HG03521 (cell line): ENCODE measurements at regions not wholly inside any gene's neighbourhood (a gene's known extent, or its start where the extent isn't known, plus 50 kb on each side); places are given as distances from the start of the nearest gene placed in this dataset.

Experiments used
- ATAC-seq: cut with Tn5 transposase; IDR thresholded peaks from one replicate; pipeline ENCODE4 v1.9.1; 2021; ENCODE audit warnings: mild to moderate bottlenecking, moderate library complexity; ENCODE audit not compliant: unreplicated experiment

- no peak for ATAC-seq
These were observed 484.7 kb upstream of the NRP1 start for GRCh38 chr10:33819206-33819605.

GRCh38 chr10:33818343-33818742 is 483.9 kb upstream of the NRP1 start:
- no peak for ATAC-seq

DNA sequence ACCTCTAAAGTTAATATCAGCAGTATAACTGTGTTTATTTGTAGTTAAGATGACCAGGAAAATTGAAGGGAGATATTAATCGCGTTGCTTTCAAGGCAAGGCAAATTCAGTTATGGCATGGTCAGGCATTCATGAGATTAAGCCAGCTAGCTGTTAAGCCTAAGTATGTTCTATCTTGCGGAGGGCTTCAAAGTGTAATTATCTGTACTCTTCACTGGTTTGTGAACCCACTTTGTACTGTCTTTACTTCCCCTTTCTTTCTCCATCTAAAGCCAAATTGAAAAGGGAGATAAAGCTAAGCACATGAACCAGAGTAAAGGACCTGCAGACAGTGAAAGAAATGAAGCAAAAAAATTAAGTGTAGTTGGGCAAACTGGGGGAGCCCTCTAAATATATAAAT is 483.1 kb upstream of the NRP1 start:
- ATAC-seq = no peak

- no peak for ATAC-seq
These were observed 481.3 kb upstream of the NRP1 start for GRCh38 chr10:33815776-33816175.

DNA sequence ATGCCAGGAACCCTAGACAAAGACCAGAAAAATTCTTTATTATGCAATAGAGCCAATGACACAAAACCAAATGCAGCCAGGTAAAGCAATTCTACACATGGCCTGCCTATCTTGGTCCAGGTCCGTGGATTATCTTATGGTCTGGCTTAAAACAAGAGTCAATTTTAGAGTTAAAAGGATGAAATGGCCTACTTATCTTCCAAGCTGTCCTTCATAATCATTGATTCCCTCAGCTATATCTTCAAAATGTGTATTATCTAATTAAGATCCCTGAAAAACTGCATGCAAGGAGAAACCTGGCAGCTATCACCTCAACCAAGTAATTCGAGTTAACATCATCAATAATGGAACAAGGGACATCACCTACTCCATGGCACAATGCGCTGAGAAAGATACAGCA is 479.4 kb upstream of the NRP1 start:
- no peak for ATAC-seq

DNA sequence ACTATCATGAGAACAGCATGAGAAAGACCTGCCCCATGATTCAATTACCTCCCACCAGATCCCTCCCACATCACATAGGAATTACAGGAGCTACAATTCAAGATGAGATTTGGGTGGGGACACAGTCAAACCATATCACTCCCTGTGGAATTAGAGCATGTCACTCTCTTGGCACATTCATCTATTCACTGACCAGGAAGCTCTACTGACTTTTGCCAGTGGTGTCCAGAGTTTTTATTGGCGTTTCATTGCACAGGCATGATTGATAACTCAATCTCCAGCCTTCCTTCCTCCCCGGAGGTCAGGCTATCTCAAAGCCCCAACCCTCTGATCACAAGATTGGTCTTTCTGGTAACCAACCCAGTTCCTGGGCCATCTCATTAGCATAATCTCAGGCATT is 478.9 kb upstream of the NRP1 start:
- no peak for ATAC-seq

GRCh38 chr10:33812586-33812985 is 478.1 kb upstream of the NRP1 start:
- no peak for ATAC-seq

GRCh38 chr10:33810986-33811385 is 476.5 kb upstream of the NRP1 start:
- no peak for ATAC-seq

DNA sequence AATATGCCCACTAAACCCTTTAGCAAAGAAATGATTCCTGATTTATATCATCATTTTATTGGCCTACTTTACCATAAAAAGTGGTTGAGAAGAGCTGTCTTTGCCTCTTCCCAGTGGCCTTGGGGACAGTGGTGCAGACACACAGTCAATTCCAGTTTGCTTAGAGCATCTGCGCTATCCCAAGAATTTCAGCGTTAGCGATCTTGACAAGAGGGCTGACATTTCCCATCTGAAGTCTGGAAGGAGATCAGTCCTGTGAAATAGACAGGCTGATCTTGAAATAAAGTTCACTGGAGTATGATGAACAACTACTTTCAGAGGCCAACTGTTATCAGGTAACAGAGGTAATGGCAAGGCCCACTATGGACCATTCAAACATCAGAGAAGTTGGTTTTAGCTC is 475.3 kb upstream of the NRP1 start:
- ATAC-seq = no peak

DNA sequence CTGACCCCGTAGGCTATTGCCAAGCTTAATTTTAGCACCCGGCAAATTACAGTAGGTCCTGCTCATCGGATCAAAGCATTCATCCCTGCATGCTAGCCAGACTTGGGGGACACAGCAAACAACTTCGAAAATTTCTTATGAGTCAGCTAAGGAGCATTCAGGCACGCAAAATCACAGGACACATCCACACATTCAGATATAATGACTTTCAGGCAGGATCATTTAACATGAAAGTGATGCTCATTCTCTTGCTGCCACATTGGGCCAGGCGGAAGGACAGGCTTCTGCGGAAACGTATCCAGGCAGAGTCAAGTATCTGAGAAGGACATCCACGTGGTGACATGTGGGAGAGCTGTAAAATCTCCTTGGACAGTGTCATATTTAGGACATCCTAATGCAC is 474.0 kb upstream of the NRP1 start:
- no peak for ATAC-seq

GRCh38 chr10:33807531-33808359 is 473.3 kb upstream of the NRP1 start:
- no peak for ATAC-seq

DNA sequence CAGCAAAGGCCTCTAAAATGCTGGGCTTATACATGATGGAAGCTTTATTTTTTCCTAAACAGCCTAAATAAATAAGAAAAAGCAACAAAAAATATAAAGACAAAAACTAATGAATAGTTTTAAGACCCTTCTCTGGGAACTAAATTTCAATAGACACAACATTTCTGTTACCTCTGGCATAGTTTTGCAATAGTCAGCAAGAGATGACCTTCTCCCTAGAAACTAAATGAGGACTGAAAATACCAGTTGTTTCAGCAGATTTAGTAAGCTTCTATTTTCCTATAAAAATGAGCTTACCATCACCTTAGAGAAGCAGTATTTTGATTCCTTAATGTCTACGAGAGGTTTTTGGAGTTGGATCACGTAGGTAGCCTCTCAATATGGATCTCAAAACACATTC is 471.4 kb upstream of the NRP1 start:
- no peak for ATAC-seq

DNA sequence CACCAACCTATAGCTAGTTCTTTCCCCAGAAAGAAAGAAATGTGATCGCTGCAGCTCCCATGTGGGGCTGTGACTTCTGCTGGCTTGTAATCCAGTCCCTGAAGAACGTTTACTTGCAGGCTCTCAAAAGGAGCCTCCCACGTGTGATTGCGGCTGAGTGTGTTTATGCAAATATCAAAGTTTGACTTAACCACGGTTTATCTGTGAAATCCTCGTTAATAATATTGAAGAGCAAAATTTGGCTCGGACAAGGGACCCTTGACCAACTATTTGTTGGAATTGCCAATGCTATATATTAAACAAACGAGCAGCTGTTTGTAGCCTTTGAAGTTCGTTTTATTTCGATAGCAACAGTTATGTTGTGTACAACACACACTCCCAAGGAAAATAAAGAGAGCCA is 470.1 kb upstream of the NRP1 start:
- ATAC-seq = no peak

DNA sequence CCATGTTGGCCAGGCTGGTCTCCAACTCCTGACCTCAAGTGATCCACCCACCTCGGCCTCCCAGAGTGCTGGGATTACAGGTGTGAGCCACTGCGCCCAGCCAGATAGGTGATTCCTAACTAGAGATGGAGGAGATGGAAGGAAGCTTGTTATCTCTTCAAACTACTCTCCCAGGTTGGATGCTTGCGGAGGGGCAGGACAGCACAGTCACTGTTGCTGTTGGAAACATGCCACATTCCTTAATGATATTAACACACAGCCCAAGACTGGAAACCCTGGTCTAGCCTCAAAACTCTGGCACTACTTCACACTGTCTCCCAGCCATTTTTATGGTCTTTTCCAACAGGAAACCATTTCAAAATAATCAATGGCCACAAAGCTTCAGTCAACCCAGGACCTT is 468.8 kb upstream of the NRP1 start:
- no peak for ATAC-seq

- no peak for ATAC-seq
These were observed 468.1 kb upstream of the NRP1 start for GRCh38 chr10:33802566-33802965.

- no peak for ATAC-seq
These were observed 467.2 kb upstream of the NRP1 start for GRCh38 chr10:33801705-33802104.

- ATAC-seq = no peak
These were observed 466.5 kb upstream of the NRP1 start for GRCh38 chr10:33800986-33801385.

DNA sequence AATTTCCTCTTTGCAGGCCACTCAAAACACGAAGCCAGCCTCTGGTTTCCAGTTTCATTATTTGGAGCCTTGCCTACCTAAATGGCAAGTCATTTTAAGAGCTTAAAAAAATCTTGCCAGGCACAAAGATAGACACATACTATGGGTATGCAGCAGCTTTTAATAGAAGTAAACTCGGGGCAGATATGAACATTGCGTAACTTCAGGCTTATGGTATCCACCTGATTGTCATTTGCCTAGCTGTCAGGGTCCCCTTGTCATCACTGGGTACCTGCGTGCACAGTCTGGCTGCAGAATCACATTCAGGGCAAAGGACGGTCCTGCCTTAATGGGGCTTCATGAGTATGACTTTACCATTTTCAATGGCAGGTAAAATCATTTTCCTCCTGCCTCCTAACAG is 466.1 kb upstream of the NRP1 start:
- no peak for ATAC-seq

DNA sequence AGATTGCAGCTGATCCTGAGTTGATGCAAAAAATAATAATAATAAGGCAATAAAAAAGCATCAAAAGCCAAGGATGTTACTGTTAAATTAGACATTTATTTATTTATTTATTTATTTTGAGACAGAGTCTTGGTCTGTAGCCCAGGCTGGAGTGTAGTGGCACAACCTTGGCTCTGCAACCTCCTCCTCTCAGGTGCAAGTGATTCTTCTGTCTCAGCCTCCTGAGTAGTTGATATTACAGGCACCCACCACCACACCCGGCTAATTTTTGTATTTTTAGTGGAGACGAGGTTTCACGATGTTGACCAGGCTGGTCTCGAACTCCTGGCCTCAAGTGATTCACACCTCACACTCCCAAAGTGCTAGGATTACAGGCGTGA is 465.5 kb upstream of the NRP1 start:
- no peak for ATAC-seq

DNA sequence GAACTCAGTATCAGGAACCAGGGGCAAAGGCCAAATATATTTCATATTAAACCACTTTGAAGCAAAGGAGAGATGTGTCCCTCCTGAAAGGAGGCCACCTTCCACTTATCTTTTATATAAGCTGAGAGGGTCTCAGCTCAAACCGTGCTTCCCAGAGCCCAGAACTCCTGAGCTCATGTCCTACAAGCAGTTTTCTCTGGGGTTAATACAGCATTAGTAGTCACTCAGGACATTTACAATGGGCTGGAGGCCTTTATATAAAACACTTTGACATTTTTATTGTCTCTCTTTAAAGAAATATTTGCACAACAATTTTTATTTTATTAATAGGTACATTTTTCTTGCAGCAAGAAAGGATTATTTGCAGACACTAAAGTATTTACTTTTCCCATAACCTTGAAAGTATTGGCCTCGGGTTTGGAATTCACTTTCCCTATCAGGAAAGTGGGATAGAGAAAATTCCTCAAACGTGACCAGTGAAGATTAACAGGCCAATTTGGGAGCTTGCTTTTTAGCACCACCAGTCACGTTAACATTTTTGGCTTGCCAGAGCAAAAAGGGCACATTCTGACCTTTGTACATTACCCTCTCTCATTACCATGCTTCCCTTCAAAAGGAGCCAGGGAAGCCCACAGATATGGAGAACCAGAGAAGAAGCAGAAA is 464.9 kb upstream of the NRP1 start:
- no peak for ATAC-seq

DNA sequence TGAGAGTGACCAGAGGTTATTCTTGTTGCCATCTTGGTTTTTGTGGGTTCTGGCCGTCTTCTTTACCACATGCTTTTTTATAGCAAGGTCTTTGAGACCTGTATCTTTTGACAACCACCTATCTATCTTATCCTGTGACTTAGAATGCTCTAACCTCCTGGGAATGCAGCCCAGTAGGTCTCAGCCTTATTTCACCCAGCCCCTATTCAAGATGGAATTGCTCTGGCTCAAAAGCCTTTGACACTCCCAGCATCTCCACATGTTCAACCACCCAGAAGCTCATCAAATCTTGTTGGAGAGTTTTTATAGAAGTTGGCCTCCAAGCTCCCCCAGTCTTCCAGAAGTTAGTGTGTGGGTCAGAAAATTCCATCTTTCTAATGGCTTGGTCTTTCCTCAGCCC is 464.3 kb upstream of the NRP1 start:
- ATAC-seq = no peak

GRCh38 chr10:33796680-33797079 is 462.2 kb upstream of the NRP1 start:
- no peak for ATAC-seq

- ATAC-seq = no peak
These were observed 461.1 kb upstream of the NRP1 start for GRCh38 chr10:33795529-33795928.
